WTC11 (cell line): ENCODE measurements at regions not wholly inside any gene's neighbourhood (a gene's known extent, or its start where the extent isn't known, plus 50 kb on each side); places are given as distances from the start of the nearest gene placed in this dataset.
"Not testable (repeated sequence)": the region's sequence is repeated elsewhere in the genome, so short reads cannot be mapped to it uniquely, and the experiment has no call there.

Experiments used
- AFF4 ChIP-seq: sonication (generic); formaldehyde crosslinking; IDR thresholded peaks from 2 replicates; pipeline ENCODE4 v1.8.1; 2023; ENCODE audit warnings: mild to moderate bottlenecking, missing genetic modification reagents, borderline replicate concordance
- CTCF ChIP-seq: fragments of 200-600 bp; IDR thresholded peaks from 2 replicates; pipeline ENCODE4 v1.8.0; 2022; ENCODE audit warnings: antibody characterized with exemption
- FOXP4 ChIP-seq: sonication (generic); formaldehyde crosslinking; IDR thresholded peaks from 2 replicates; pipeline ENCODE4 v1.8.0; 2022; ENCODE audit warnings: mild to moderate bottlenecking, missing genetic modification reagents
- IRF1 ChIP-seq: sonication (generic); formaldehyde crosslinking; IDR thresholded peaks from 2 replicates; pipeline ENCODE4 v1.8.0; 2023; ENCODE audit warnings: missing genetic modification reagents
- SMAD4 ChIP-seq: sonication (generic); formaldehyde crosslinking; IDR thresholded peaks from 2 replicates; pipeline ENCODE4 v1.8.0; 2022; ENCODE audit warnings: mild to moderate bottlenecking, missing genetic modification reagents
- ZNF121 ChIP-seq: sonication (generic); formaldehyde crosslinking; IDR thresholded peaks from 2 replicates; pipeline ENCODE4 v1.8.0; 2023; ENCODE audit warnings: missing genetic modification reagents

GRCh38 chr2:131602444-131602843 is 74.8 kb downstream of the CCDC74A start:
- TF ChIP-seq CTCF; FOXP4 (CRISPR knock-in tag); AFF4 (CRISPR knock-in tag); SMAD4; IRF1 (CRISPR knock-in tag); ZNF121 (CRISPR knock-in tag): not testable (repeated sequence)
